ENCODE measurements at regions not wholly inside any gene's neighbourhood (a gene's known extent, or its start where the extent isn't known, plus 50 kb on each side); places are given as distances from the start of the nearest gene placed in this dataset.
A peak's percentile ranks its signal among the peaks of the same experiment; 100 is the strongest.

DNA sequence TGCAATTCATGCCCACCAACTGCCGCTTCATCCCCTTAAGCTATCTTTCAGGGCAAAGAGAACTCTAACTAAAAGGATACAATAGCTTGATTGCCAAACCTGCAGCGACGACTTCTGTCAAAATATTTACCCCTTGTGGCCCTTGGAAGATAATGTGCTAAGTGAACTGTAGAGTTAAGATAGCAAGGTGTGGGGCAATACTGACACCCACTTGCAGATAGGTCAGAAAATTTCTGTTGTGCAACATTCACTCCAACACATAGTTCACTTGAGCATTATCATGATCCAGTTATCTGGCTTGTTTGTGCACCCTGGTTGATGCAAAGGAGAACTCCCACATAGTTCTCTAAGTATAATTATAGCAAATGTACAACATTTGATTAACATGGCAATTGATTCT, 55.6 kb downstream of the RHOXF2B start:
- no peak for DNase-seq

DNA sequence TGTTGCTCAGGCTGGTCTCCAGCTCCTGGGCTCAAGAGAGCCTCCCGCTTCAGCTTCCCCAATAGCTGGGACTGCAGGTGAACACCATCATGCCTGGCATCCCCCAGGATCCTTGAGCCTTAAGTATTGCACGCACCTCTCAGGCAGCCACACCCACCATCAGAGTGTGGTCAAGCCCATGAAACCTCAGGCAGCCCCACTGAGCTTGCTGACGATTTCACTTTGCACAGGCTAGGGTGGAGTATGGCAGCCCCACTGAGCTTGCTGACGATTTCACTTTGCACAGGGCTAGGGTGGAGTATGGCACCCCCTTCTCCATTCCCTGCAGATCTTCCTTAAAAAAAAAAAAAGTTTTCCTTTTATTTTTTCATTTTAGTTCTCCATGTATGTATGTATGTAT, 57.2 kb downstream of the RHOXF2B start:
- DNase-seq = no peak

DNA sequence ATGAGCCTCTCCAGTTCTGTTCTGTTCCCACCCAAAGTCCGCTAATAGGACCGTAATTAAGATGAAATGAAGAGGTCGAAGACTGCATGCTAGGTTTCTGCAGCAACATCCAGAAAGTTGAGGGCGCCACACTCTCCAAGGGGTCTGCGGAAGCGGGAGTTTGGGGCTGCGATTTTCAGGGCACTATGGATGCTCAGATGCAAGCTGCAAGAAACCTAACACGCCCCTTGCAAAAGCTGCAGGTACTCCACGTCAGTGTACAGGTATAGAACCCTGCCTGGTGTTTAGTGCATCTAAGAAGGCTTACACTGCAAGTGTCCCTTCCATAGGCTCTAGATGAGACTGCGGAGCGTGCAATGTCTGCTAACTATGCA, 61.4 kb downstream of the RHOXF2B start:
- no peak for DNase-seq

DNA sequence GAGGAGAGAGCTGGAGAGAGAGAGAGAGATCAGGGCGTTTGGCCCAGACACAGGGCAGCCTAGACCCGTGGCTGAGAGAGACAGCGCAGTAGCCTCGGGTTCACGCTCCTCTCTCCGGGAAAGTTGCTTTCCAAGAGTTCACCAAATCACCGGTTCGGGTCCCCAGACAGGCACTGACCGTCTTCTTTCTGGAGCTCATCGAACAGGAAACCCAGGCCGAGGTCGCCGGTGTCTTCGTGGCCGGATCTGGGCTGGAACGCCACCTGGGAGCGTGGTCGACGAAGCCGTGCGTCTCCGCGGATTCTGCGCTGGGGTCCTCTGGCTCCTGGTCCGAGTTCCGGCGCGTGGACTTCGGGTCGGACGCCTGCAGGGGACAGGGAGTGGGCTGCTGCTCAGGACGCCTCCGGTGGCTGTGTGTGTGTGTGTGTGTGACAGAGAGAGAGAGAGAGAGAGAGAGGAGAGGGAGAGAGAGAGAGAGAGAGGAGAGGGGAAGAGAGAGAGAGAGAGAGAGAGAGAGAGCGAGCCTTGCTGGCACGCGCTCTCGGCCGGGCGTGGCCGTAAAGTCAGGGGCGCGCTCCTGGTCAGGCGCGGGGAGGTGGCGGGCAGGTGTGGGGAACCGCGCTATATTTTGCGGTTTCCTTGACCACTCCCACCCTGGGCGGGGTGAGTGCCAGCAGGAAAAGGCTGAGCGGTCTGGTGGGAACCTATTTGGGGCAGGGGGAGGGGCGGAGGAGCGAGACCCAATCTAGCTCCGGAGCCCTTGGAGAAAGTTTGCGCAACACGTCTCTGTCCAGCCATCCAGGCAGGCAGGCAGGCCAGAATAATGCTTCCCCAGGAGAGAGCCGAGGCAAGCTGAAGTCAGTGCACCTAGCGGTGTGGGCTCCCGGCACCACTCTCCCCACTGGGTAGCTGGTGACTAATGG, 62.1 kb downstream of the RHOXF2B start:
- DNase-seq = no peak

DNA sequence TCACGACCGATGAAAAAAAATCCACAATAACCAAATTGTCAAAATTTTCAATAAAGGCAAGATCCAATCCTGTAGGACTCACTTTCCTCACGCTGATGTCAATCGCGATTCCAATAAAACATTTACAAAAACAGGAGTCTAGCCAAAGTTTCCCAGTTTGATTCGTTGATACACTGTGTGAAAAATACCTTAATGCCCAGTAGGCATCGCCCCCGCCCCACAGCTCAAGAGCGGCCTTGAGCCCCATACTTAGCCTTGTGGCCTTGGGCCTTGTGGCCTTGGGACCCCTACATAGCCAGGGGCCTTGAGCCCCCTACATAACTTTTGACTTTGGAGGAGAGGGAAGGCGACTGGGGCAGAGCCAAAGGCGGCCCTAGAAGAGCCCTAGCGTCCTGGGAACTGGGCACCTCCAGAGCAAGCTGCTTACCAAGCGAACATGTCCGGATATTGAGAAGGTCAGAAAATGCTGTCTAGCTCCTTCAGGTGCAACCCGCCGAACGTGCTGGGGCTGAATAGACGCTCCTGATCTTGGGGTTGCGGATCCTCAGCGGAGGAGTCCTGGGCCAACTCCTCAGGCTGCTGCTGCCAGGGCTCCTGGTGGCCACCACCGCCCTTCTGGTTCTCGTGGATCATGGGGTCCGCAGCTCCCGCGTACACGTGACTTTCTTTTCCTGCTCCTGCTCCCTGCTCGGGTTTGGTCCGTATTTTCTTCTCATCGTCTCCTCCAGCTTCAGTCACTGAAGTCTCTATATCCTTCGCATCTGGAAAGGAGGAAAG, 62.9 kb downstream of the RHOXF2B start:
- DNase-seq = no peak

DNA sequence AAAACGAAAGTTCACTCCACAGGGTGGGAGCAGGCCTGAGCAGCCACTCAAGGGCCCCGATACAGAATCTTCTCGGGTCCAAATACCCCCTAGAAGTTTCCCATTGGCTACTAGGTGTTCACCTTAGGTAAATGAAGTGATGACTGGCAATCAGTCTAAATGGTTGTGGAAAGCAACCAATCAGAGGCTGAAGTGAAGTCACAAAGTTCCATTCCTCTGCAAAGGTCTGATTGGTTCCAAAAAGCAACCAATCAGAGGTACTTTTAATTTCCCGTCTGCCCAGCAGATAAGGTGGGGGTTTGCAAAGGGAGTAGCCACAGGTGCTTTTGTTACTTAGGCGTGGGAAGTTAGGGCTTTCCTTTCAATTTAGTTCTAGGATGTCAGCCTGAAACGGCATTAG, 58.2 kb upstream of the NKAP start:
- DNase-seq = no peak

DNA sequence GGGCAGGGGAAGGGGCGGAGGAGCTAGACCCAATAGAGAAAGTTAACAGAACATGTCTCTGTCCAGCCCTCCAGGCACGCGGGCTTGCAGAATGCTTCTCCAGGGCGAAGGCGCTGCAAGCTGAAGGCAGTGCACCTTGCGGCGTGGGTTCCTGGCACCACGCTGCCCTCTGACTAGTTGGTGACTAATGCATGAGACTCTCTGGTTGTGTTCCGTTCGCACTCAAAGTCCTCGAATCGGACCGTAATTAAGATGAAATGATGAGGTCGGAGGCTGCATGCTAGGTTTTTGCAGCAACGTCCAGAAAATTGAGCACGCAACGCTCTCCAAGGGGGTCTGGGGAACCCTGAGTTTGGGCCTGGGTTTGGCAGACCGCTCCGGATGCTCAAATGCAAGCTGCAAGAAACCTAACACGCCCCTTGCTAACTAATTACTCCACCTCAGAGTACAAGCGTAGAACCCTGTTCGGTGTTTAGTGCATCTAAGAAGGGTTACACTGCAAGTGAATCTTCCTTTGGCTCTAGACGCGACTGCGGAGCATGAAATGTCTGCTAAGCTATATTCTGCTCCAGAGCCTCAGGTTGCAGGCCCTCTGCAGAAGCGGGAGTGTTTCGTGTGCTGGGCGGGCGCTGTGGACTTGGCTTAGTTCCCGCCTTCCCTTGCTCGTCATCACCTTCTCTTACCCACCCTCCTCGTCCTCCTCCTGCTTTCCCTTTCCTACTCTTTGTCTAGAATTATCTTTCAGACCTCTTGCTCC, 57.1 kb upstream of the NKAP start:
- peak in 1 of 4 experiments; percentile 1 for DNase-seq

DNA sequence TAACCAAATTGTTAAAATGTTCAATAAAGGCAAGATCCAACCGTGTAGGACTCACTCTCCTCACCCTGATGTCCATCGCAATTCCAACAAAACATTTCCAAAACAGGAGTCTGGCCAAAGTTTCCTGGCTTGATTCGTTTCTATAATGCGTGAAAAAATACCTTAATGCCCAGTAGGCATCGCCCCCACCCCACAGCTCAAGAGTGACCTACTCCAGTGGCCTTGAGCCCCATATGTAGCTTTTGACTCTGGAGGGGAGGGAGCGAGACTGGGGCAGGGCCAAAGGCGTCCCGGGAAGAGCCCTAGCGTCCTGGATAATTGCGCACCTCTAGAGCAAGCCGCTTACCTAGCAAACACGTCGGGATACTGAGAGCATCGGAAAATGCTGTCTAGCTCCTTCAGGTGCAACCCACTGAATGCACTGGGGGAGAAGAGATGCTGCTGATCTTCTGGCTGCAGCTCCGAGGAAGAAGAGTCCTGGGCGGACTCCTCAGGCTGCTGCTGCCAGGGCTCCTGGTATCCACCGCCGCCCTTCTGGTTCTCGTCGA, 55.6 kb upstream of the NKAP start:
- no peak for DNase-seq

DNA sequence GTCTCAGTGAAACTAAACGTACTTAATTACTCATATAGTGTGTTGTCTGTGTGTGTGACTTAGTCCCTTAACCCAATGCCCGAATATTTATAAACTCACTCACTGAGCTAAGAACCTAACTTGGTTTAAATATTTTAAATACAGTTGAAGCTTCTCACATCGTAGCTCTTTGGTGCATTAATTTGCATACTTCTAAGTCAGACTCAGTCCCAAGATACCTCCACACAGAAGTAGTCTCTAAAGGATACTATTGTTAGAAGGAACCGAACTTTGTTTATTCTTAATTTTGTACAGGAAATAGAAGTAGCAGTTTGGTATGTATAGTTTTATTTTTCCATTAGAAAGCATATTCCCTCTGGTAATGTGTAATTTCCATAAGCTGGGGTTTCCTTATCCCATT, 54.0 kb upstream of the NKAP start:
- DNase-seq = no peak

DNA sequence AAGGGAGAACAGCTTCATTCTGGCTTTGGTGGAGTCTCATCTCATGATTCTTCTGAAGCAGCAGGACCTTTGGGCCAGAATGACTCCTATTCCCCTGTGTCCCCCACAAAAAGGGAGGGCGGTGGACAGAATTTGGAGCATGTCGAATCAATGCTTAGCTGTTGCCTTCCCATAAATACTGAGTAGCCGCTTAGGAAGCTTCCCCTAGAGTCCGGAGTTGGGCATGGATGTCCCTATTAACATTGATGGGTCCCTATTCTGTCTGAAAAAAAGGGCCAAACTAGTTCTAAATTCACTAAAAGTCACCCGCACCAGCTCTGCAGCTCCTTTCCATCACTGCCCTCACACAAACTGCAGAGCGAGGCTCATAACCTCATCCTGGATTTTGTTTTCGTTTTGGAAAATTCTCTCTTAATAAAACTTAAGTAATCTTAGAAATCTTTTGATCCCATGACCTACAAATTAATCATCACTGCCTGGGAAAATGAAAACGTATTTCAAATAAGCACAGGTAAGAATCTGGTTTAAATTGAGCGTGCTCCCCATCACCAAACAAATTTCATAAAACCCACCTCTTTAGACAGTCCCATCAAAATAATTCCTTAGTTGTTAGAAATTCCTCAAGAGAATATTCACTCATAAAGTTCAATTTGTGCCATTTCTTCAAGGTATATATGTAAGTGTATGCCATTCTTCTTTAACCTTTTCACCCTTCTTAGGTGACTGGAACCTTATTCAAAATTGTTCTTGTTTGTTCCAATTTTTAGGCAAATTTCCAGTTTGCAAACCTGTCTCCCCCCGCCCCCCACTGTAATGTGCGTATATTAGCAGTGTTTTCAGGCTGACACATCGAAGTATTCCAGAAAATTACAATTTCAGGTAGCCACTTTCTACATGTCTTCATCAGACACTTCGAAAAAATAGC, 53.3 kb upstream of the NKAP start:
- no peak for DNase-seq

DNA sequence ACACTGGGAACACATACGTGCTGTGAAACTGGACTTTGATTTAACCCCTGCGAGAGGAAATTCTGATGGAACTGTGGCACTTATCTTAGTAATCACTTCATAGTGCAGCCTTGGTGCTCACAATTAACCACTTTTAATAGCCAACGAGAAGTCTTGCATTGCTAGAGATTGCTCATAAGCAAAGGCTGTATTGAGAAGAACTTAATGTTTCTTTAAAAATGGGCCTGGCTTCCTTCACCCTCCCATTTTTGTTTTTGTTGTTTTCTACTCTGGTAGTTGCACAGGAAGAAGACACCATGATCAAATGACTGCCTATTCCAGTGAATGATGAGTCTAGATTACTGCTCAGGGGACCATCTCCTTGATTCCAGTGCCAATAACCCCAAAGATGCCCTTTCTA, 52.5 kb upstream of the NKAP start:
- DNase-seq = no peak

Data from activated CD4-positive, CD25-positive, alpha-beta regulatory T cell (primary cell).